Suprapubic skin (tissue), 3 donors: ENCODE measurements at regions not wholly inside any gene's neighbourhood (a gene's known extent, or its start where the extent isn't known, plus 50 kb on each side); places are given as distances from the start of the nearest gene placed in this dataset.

Experiments used
- POLR2A ChIP-seq, 2 donors: fragments of 450-650 bp; IDR thresholded peaks; one replicate each; pipeline ENCODE4 v1.6.1; 2017; ENCODE audit warnings: antibody characterized with exemption in 2 of 2, mild to moderate bottlenecking in 2 of 2, moderate library complexity in 2 of 2
- TF ChIP-seq, protein P1 (sequence below), 2 donors: fragments of 200-600 bp in 1 of 2; fragments of 450-650 bp in 1 of 2; sonication (generic) in 1 of 2; IDR thresholded peaks; one replicate each; pipeline ENCODE4 v1.5.1; 2016 to 2019; ENCODE audit warnings: antibody characterized with exemption in 2 of 2, mild to moderate bottlenecking in 1 of 2, moderate library complexity in 1 of 2

DNA sequence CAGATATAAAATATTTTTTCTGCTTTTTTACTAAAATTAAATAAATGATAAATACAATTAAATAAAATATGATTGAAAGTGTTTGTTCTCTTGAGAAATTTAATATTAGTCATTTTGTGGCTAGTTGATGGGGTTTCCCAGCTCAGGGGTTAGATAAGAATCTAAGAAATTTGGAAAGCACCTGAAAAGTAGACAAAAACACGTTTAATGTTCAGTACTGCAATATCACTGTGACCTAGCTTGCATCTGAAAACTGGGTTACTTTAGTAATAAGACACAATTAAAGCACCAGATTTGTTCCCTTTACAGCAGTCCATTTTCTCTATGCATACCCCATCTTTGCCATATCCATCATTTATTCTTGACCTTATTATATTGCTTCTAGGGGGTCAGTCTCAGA, 1454.8 kb upstream of the SPRY2 start:
- no peak for TF ChIP-seq POLR2A (IDR thresholded peaks at IDR 0.05)
- TF ChIP-seq, protein P1, sequence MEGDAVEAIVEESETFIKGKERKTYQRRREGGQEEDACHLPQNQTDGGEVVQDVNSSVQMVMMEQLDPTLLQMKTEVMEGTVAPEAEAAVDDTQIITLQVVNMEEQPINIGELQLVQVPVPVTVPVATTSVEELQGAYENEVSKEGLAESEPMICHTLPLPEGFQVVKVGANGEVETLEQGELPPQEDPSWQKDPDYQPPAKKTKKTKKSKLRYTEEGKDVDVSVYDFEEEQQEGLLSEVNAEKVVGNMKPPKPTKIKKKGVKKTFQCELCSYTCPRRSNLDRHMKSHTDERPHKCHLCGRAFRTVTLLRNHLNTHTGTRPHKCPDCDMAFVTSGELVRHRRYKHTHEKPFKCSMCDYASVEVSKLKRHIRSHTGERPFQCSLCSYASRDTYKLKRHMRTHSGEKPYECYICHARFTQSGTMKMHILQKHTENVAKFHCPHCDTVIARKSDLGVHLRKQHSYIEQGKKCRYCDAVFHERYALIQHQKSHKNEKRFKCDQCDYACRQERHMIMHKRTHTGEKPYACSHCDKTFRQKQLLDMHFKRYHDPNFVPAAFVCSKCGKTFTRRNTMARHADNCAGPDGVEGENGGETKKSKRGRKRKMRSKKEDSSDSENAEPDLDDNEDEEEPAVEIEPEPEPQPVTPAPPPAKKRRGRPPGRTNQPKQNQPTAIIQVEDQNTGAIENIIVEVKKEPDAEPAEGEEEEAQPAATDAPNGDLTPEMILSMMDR (IDR thresholded peaks at IDR 0.05): no peak
